Caco-2 (cell line): ENCODE measurements at regions not wholly inside any gene's neighbourhood (a gene's known extent, or its start where the extent isn't known, plus 50 kb on each side); places are given as distances from the start of the nearest gene placed in this dataset.

Source experiments
- BruUV-seq: library from RNA; stranded (reverse); fragments of 400-500 nt; replicated peaks from 2 replicates; lab custom pipeline; 2021; lab: Mats Ljungman, UMichigan
- CTCF ChIA-PET: fragments of 300-600 bp; sonication (Branson Sonifier 250); formaldehyde crosslinking; loops from one replicate; lab custom pipeline; 2022; ENCODE audit warnings: antibody characterized with exemption; lab: Charles Lee
- POLR2A ChIA-PET: fragments of 300-600 bp; sonication (Branson Sonifier 250); formaldehyde crosslinking; loops from one replicate; lab custom pipeline; 2022; ENCODE audit warnings: antibody characterized with exemption; lab: Charles Lee
- DNase-seq, 2 experiments: peaks; one replicate each; pipeline versions ENCODE4 v3.0.0 to v3.0.0-alpha.2; 2020 to 2022
- H3K27me3 ChIP-seq: replicated peaks from 2 replicates; pipeline ENCODE4 v1.6.0; 2011; ENCODE audit warnings: low read length; ENCODE audit not compliant: control insufficient read depth, insufficient read depth
- H3K36me3 ChIP-seq: 2 replicates; pipeline ENCODE4 v1.5.1; 2011; ENCODE audit warnings: low read length; ENCODE audit not compliant: control insufficient read depth, insufficient read depth
- H3K4me1 ChIP-seq: fragments of 250-450 bp; sonication (Bioruptor Pico); 2 replicates; pipeline ENCODE4 v1.5.1; 2020; ENCODE audit warnings: mild to moderate bottlenecking
- H3K4me3 ChIP-seq: 2 replicates; pipeline ENCODE4 v1.5.1; 2011; ENCODE audit warnings: low read depth, mild to moderate bottlenecking, control low read depth, low read length
- H3K9me3 ChIP-seq: fragments of 250-450 bp; sonication (Bioruptor Pico); 2 replicates; pipeline ENCODE4 v1.5.1; 2020; ENCODE audit warnings: mild to moderate bottlenecking, moderate library complexity
- H3K27ac Mint-ChIP-seq: one replicate; pipeline ENCODE4 v1.8.0; 2022; ENCODE audit warnings: mixed read lengths; ENCODE audit not compliant: unreplicated experiment
- H3K27me3 Mint-ChIP-seq: one replicate; pipeline ENCODE4 v1.8.0; 2022; ENCODE audit warnings: mixed read lengths; ENCODE audit not compliant: insufficient read depth, unreplicated experiment
- H3K36me3 Mint-ChIP-seq: one replicate; pipeline ENCODE4 v1.8.0; 2022; ENCODE audit warnings: mild to moderate bottlenecking, mixed read lengths; ENCODE audit not compliant: insufficient read depth, unreplicated experiment
- H3K4me1 Mint-ChIP-seq: one replicate; pipeline ENCODE4 v1.8.0; 2022; ENCODE audit warnings: low read depth, mixed read lengths; ENCODE audit not compliant: unreplicated experiment
- H3K4me3 Mint-ChIP-seq: one replicate; pipeline ENCODE4 v1.8.0; 2022; ENCODE audit warnings: mild to moderate bottlenecking, moderate library complexity, mixed read lengths; ENCODE audit not compliant: unreplicated experiment
- H3K9me3 Mint-ChIP-seq: one replicate; pipeline ENCODE4 v1.8.0; 2022; ENCODE audit warnings: mixed read lengths; ENCODE audit not compliant: unreplicated experiment
- CTCF ChIP-seq, 2 experiments: fragments of 200-600 bp in 1 of 2; IDR thresholded peaks; 1 replicate in 1 of 2; 2 replicates in 1 of 2; pipeline versions ENCODE4 v1.5.1 to v1.8.0; 2011 to 2022; ENCODE audit warnings: antibody characterized with exemption in 1 of 2, control low read depth in 1 of 2, inconsistent platforms in 1 of 2, low read depth in 1 of 2, low read length in 1 of 2, mild to moderate bottlenecking in 1 of 2, moderate library complexity in 1 of 2; ENCODE audit not compliant: insufficient read depth in 1 of 2, severe bottlenecking in 1 of 2, unreplicated experiment in 1 of 2
- intact Hi-C: fragments of 100-400 bp; cut with micrococcal nuclease; formaldehyde crosslinking; loops from one replicate; pipeline ENCODE4 v1.10.0; 2022; ENCODE audit not compliant: unreplicated experiment

GRCh38 chr16:75929046-75929445, 202.8 kb upstream of the CPHXL start:
- TF ChIP-seq CTCF (IDR thresholded peaks at IDR 0.05; ENCODE audit: insufficient read depth in 1 of 2, low read depth in 1 of 2, low read length in 1 of 2, severe bottlenecking in 1 of 2, unreplicated experiment in 1 of 2), result no peak
- Mint-ChIP-seq H3K27me3 (no peaks in the 10 kb centered on the region), H3K4me1 (peaks cover 7% of the 10 kb centered on the region), H3K4me3 (no peak overlapping the region), H3K9me3 (peaks cover 16% of the 10 kb centered on the region), H3K36me3 (no peaks in the 10 kb centered on the region), H3K27ac (no peak overlapping the region)
- POLR2A ChIA-PET, result no interaction called here
- no peaks in the 10 kb centered on the region for H3K36me3 ChIP-seq
- no peaks in the 10 kb centered on the region for H3K9me3 ChIP-seq
- no peaks in the 10 kb centered on the region for H3K4me1 ChIP-seq
- no TSS peak for BruUV-seq
- intact Hi-C loops, result no loop called here
- H3K27me3 ChIP-seq, result no peaks in the 10 kb centered on the region
- CTCF ChIA-PET, result no interaction called here
- DNase-seq, result no peak
- no peak overlapping the region for H3K4me3 ChIP-seq

- no TSS peak for BruUV-seq
- Mint-ChIP-seq H3K9me3 (peaks cover 16% of the 10 kb centered on the region), H3K4me3 (no peak overlapping the region), H3K36me3 (no peaks in the 10 kb centered on the region), H3K4me1 (peaks cover 7% of the 10 kb centered on the region), H3K27ac (no peak overlapping the region), H3K27me3 (no peaks in the 10 kb centered on the region)
- ChIA-PET POLR2A (no interaction called here), CTCF (no interaction called here)
- no peak for DNase-seq
- no peaks in the 10 kb centered on the region for H3K27me3 ChIP-seq
- TF ChIP-seq CTCF (IDR thresholded peaks at IDR 0.05; ENCODE audit: insufficient read depth in 1 of 2, low read depth in 1 of 2, low read length in 1 of 2, severe bottlenecking in 1 of 2, unreplicated experiment in 1 of 2), result no peak
- no peaks in the 10 kb centered on the region for H3K4me1 ChIP-seq
- no peak overlapping the region for H3K4me3 ChIP-seq
- no peaks in the 10 kb centered on the region for H3K36me3 ChIP-seq
- no peaks in the 10 kb centered on the region for H3K9me3 ChIP-seq
- intact Hi-C loops, result no loop called here
Measured at GRCh38 chr16:75931043-75931442, 204.8 kb upstream of the CPHXL start.

DNA sequence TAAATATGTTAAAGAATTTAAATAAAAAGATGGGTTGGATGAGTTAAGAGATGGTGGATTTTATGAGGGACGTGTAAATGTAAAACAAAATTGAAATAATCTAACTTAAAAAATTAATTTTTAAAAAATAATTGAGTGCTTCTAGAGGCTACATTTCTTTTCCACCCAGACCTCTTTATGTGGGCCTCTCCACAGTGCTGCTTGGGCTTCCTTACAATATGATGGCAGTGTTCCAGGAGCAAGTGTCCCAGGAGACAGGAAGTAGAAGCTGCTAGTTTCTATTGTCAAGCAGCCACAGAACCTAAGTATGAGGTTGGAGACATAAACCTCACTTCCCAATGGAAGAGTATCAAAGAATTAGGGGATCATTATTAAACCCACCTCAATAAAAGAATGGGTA, 205.7 kb upstream of the CPHXL start:
- Mint-ChIP-seq H3K9me3 (peaks cover 16% of the 10 kb centered on the region), H3K27me3 (no peaks in the 10 kb centered on the region), H3K4me3 (no peak overlapping the region), H3K4me1 (peaks cover 7% of the 10 kb centered on the region), H3K36me3 (no peaks in the 10 kb centered on the region), H3K27ac (no peak overlapping the region)
- intact Hi-C loops, result no loop called here
- ChIA-PET POLR2A (no interaction called here), CTCF (no interaction called here)
- no peaks in the 10 kb centered on the region for H3K27me3 ChIP-seq
- no peaks in the 10 kb centered on the region for H3K36me3 ChIP-seq
- no peak for DNase-seq
- no peak overlapping the region for H3K4me3 ChIP-seq
- no TSS peak for BruUV-seq
- H3K4me1 ChIP-seq, result no peaks in the 10 kb centered on the region
- H3K9me3 ChIP-seq, result no peaks in the 10 kb centered on the region
- no peak for TF ChIP-seq CTCF (IDR thresholded peaks at IDR 0.05; ENCODE audit: insufficient read depth in 1 of 2, low read depth in 1 of 2, low read length in 1 of 2, severe bottlenecking in 1 of 2, unreplicated experiment in 1 of 2)
